GM19468 (cell line): ENCODE measurements at regions not wholly inside any gene's neighbourhood (a gene's known extent, or its start where the extent isn't known, plus 50 kb on each side); places are given as distances from the start of the nearest gene placed in this dataset.

Experiments used
- ATAC-seq: cut with Tn5 transposase; IDR thresholded peaks from one replicate; pipeline ENCODE4 v1.9.1; 2021; ENCODE audit warnings: mild to moderate bottlenecking, moderate library complexity, moderate number of reproducible peaks; ENCODE audit not compliant: unreplicated experiment; ENCODE audit errors: extremely low read depth

DNA sequence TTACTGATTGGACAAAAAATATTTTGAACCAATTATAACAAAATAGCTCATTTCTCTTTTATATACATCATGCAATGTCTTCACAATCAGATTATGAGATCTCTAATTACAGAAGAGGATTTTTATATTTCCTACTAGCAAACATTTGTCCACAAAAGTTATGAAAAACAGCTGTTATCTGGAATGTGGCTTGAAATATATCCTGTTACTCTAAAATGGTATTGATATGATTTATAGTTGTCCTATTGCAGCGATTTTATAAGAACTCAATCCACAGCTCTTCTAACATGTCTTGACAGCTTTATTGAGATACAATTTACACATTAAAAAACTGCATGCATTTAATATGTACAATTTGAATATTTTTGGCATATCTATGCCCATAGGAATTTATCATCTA, 779.9 kb upstream of the ACO1 start:
- ATAC-seq: no peak

DNA sequence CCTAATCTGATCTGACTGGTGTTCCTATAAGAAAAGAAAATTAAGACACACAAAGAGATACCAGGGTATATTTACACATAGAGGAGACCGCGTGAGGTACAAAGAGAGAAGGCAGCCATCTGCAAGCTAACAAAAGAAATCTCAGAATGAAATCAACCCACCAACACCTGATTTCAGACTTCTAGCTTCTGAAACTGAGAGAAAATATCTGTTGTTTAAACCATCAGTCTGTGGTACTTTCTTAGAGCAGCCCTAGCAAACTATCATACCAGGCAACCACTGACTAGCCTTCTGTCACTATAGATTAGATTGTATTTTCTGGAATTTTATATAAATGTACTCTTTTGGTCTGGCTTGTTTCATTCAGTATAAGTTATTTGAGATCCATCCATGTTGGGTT, 779.3 kb upstream of the ACO1 start:
- ATAC-seq: no peak

DNA sequence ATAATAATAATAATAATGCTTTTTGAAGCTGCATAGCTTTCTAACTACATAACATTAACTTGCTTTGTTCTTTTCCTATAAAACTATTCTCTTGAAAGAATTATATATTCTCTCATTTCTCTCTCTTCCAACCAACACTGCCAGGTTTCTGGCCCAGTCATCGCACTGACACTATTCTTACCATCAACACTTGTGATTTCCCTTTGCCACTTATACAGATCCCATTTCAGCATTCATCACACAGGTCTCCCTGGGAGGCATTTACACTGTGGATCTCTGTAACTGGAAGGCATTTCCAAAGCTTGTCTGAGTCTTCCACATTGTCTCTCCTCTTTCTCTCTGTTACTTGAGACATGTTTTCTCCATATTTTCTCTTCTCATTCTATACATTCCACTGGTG, 777.8 kb upstream of the ACO1 start:
- ATAC-seq: no peak

DNA sequence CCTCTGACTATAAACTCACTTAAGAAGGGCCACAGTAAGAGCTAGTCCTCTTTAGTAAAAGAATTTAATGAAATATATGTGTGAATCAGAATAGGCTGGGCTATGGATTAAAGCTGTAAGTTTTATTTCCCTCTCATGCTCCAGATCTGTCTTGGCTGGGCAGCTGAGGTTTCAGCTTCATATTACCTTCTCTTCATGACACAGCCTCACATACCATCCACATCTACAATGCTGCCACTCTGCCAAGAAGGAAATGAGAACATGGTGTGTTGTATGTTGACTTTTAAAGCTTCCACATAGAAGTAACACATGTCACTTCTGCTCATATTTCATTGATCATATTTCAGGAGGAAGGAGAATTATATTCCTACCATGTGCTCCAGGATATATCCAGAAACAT, 776.0 kb upstream of the ACO1 start:
- no peak for ATAC-seq

DNA sequence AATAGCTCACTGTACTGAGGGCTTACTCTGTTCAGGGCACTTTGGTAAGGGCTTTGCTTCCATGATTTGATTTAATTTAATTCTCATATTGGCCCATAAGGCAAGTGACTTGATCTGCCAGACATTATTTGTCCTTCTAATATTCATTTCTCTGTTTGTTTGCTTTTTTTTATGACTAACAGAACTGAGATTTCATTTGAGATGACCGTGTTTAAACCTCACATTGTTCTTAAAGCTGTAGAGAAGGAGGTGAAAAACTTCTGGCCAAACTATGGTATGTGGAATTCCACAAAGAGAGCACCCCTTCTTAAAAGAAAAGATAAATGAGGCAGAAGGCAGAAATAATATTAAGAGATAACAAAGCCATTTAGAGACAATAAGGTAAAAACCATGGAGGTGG, 775.6 kb upstream of the ACO1 start:
- no peak for ATAC-seq

DNA sequence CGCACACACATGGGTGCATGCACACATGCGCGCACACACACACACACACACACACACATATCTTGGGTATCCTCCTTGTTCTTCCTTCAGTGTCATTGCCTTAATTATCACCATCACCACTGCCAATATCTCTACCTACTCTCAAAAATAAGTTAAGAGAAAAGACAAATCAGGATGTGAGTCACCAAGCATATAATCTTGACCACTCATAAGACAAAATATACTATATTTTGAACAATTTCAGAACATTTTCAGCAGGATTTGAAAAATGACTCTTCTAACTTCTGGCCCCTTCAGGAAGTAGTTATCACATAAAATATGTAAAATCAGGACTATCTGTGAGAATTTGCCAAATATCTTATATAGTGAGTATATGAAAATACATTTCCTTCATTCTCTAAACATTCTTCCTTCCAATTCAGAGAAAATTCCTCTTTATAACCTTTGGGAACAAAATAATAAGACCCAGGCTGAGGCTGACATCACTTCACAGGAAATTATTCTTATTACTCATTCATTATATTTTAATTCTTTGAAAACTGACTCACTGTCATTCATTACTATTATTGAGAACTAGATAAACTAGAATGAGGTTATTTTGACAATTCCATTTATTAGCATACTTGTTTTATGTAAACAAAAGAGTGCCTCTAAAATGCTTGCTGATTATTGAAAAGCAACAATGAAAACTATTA, 772.0 kb upstream of the ACO1 start:
- ATAC-seq: no peak

DNA sequence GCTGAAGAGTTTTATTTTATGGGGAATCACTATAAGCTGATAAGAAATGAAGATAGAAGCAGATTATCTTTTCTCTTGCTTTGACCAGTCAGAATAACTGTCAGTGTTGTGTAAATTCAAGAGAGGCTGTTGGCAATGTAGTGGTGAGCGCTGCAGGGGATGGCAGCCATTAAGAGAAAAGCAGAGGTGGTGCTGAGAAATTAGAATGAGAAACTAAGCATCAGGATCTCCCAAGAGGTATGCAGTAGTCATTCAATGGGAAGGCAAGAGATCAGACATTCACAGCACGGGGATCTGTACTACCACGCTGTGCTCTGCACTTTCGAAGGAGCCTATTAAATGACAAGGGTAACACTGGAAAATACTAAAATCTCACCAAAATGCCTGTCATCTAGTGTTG, 768.5 kb upstream of the ACO1 start:
- no peak for ATAC-seq

DNA sequence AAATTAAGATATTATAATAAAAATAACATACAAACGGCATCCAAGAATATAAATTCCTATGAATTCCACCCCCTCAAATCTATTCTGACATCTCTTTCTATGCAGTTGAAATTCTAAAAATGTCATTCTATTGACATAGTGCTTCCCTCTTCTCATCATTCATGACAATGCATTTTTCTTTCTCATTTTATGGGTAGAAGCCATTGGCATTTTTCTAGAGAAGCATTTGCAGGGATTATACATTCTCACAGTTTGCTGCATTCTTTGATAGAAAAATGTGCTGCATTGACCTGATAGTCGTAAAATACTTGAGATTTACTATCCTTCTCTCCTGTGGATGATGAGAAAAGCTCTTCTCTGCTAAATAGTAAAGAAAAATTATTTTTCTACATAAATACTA, 760.9 kb upstream of the ACO1 start:
- ATAC-seq: no peak

DNA sequence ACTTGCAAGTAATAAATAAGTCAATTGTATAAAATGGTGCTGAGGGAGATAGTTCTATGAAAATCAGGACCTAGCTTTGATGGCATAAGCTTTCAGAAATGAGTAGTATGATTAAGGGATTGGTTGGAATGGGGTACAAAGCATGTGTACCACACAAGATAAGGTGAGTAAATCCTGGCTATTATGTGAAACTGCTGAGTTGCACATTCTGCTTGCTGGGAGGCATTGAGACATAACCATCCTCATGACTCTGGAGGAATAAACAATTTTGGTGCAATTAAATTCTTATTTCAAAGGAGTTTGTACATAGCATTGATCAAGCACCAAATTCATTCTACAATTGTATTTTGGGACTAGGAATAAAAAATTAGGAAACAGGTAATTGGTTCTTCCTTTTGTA, 755.2 kb upstream of the ACO1 start:
- ATAC-seq: no peak

DNA sequence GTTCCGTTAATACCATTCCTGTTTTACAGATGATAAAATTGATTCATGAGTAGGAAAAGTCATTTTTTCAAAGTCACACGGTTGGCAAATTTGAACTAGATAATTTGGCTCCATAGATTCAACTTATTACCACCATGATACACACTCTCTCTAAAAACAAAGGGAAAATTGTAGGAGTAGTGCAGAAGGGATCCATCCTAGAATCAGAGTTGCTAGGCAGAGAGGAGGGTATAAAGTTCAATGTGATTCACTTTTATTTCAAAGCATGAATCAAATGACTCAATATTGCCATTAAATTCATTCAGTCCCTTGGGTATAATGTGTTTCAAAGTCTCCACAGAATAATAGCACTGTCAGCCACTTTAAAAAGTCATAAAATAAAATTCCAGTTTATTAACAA, 747.2 kb upstream of the ACO1 start:
- no peak for ATAC-seq

DNA sequence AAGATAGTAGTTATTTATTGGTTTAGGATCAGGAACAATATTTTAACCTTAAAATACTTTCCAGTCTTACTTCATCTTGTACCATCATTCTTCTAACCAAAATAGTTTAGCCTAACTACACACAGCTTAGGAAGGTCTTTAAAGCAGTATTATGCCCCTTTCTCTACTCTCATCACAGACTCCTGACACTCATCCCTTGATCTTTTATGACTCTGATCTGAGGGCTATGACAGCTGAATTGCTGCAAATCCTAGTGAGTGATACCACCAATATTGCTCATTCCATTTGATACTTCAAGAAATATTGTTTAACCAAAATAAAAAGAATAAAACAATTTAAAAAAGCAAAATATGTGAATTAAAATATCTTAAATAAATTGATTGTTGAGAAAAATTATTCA, 746.6 kb upstream of the ACO1 start:
- no peak for ATAC-seq

DNA sequence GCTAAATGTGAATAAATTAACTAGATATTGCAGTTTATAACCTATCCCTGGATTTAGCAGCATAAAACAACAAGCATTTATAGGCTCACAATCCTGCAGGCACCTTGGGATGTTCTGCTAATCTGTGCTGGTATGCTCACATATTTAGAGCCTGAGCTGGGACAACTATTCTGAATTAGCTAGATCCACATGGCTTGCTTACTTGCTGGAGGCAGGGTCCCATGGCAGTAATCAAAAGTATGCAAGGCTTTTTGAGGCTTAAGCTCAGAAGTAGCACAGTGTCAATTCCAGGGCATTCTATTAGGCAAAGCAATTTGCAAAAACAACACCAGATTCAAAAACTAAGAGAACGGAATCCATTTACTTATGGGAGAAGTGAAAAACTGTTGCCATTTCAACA, 745.0 kb upstream of the ACO1 start:
- ATAC-seq: no peak

DNA sequence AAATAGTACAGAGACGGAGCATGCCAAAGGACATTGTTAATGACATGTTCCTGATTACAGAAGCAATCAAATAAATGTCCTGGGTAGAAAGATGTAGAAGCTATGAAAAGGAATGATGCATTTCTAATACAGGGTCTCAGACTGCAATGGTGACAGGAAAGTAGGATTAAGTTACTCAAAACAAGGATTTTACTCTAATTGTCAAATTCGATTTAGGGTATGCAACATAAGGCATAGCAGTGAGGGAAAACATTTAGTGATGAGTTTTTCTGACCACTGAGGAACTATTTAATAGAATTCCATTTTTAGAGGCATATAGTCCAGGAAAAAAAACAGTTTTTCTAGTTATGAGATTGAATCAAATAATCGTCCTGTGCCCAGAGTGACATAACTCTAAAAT, 715.1 kb upstream of the ACO1 start:
- ATAC-seq: no peak

DNA sequence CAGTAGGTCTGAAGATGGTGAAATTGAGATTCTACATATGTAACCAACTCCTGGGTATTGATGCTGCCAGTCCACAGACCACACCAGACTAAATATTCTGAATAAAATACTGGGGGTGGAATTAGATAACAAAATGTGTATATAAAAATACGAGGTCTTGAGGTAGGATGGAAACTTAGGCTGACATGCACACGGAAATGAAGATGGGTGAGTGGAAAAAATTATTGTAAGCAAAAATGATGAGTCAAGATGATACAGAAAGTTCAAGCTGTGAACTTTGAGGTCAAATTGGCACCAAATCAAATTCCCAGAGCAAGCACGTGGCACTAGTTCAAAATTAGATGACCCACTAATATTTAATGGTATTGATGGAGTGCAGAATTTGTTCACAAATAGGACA, 713.4 kb upstream of the ACO1 start:
- ATAC-seq: no peak

DNA sequence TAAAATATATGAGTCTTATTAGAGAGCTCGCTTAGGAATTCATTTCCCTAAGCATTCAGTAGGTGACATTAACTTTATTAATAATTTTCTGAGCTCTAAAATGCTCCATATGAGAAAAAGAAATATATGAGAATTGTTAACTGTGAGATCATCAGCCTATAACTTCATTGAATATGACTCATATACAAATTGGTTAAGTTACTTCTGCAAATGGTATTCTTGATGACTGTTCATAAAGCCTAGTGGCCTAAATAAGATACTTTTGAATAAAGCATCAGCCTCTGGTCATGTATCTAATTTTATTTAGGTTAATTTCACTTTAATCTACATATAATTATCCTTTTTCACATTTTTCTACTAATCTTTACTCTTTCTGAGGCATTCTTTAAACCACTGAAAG, 710.2 kb upstream of the ACO1 start:
- no peak for ATAC-seq

DNA sequence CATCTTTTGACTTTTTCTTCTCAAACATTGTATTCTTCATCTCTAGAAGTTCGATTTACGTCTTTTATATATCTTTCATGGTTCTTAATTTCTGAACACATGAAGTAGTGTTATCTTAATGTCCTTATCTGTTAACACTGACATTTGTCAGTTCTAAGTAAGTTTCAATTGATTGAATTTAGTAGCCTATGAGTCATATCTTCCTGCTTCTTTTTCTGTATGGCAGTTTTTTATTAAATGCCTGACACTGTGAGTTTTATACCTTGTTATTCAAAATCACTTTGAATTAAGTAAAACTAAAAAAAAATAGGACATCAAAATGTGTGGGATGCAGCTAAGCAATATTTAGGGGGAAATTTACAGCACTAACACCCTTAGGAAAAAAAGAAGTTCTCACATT, 707.0 kb upstream of the ACO1 start:
- ATAC-seq: no peak

DNA sequence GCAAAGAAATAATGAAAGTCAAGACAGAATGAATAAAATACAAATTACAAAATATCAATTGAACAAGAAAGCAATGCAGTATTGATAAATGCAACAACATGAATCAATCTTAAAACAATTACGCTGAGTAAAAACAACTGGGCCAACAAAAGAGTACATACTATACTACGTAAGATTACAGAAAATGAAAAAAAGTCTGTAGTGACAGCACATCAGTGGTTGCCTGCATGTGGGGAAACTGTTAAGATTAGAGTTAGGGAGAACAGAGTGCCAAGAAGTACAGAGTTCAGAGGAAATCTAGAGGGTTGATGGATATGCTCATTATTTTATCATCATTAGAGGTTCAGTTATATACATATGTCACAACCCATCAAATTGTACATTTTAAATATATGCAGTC, 706.6 kb upstream of the ACO1 start:
- ATAC-seq: no peak

DNA sequence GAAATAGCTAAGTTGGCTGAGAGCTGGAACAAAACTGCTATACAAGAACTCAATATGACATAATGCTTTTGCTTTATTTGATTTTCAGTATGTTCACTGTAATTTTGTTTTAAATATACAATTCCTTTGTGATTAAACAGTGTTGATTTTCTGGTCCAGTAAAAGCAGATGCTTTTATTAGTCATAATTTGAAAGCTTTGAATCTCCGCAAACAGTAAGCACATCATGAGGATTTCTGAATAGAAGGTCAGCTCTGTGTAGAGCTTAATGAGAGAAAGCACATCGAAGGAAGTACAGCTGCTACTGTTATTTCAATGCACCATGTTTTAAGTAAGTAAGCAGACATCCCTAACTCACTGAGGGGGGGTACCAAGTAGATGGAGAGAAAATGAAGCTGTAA, 701.3 kb upstream of the ACO1 start:
- ATAC-seq: no peak

DNA sequence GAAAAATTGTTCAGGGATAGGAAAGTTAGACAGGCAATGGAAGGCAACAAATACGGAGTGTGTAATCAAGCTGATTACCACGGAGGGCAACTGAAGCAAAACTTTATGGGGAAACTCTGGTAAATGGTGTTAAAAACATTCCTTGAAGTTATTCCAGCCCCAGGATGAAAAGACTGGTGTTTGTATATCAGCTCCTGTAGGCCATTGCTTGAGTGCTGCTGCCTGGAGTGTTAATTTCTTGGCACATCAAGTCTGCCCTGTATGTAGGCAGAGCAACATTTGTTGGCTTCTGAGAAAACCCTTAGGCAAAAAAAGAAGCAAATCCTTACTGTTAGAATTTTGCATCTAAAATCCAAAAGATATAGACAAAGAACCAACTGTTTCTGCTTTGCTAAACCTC, 686.5 kb upstream of the ACO1 start:
- ATAC-seq: no peak

DNA sequence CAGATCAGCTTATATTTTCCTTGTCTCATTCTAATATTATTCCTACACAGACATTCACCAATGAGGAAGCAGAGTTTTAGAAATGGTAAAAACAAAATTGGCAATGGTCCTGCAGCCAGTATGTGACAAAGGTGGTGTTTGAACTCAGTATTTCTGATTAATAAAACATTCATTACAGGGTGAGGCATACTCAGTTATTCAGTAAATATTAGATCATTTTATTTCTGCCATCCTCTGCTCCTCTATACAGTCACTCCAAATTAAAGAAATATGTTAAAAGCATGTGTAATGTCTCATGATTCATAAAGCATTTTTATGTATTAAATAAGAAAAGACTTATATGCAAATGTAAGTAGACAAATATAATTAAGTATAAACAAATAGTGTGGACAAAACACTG, 684.6 kb upstream of the ACO1 start:
- ATAC-seq: no peak

DNA sequence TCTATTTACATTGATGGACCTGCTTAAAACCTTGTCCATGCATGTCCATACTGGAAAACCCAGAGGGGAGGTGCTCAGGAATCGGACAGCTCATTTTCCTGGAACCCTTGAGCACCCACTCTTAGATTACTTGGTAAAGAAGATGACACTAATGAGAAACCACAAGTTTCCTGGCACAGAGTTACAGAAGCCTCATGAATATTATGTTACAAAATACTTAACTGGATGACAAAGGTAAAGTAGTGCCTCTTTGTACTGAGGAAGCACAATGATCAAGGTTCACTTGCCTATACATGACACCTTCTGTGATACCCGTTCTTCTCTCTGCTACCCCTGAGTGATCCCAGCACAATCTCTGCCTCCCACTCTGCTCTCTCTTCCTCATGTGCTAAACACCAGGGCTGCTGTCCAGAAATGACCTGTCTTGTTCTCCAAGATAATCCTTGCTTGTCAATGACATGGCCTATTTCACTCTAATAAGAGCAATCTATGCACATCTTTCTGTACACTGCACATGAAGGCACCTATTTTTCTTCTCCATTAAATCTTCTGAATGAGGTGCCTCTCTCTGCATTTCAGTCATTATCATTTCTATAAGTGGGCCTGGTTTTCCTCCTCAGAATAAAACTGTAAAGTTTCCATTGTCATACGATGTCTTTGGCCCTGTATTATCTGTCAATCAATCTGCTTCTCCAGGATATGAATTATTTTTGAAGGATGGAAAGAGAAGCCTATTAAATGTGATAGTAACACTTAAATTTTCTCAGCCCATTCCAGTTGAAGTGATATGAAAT, 684.0 kb upstream of the ACO1 start:
- no peak for ATAC-seq

DNA sequence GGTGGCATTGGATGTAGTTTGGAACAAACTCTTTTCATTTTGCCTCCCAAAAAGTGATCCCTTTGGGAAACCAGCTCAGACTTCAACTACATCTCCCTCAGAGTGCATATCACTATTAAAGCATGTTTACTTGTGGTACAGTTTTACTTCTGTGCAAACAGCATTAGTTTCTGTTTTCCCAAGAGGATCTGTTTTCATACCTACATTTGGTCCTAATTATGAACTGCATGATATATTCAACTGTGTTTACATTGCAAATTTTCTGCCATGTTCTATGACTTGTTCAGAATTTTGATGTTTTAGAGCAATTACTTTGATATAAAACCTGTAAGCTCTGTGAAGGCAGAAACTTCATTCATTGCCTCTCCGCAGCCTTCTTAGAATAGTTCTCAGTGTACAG, 681.5 kb upstream of the ACO1 start:
- ATAC-seq: no peak
